ENCODE measurements at regions not wholly inside any gene's neighbourhood (a gene's known extent, or its start where the extent isn't known, plus 50 kb on each side); places are given as distances from the start of the nearest gene placed in this dataset.
A peak's percentile ranks its signal among the peaks of the same experiment; 100 is the strongest.

DNA sequence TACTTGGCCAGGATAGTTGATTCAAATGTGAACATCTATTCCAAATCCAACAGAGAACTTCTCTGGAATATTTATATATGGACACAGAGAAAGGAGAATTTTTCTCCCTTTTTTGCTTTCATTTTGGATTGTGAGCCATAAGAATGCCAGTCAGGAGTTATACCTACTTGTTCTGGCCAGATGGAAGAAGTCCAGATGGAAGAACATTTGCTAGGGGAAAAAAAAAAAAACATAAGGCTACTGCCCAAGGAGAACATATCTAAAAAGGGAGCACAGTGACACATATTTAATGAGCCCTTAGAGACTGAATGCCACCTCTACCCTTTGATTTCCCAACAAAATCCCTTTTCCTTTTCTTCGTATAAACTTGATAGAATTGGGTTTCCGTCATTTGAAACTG is 61.7 kb upstream of the PPP2R2B start:
- DNase-seq (ENCODE audit: low read depth in 3 of 3): no peak

DNA sequence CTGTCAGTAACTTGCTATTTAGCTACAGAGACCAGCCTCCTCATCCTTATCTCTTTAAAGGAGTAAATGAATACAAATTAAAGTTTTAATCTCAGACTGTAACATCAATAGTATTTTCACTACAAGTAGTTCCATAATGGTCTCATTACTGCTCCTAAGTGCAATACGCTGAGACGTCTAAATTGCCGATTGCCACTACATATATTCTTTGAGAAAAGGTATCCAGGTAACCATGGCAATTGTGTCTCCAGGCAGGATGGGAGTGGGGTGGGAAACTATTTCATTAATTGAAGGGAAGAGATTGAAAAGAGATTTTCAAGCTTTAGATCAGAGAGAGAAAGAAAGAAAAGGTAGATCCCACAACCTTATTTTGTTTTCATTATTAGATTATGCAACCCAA is 65.5 kb upstream of the PPP2R2B start:
- DNase-seq (ENCODE audit: low read depth in 3 of 3): no peak

DNA sequence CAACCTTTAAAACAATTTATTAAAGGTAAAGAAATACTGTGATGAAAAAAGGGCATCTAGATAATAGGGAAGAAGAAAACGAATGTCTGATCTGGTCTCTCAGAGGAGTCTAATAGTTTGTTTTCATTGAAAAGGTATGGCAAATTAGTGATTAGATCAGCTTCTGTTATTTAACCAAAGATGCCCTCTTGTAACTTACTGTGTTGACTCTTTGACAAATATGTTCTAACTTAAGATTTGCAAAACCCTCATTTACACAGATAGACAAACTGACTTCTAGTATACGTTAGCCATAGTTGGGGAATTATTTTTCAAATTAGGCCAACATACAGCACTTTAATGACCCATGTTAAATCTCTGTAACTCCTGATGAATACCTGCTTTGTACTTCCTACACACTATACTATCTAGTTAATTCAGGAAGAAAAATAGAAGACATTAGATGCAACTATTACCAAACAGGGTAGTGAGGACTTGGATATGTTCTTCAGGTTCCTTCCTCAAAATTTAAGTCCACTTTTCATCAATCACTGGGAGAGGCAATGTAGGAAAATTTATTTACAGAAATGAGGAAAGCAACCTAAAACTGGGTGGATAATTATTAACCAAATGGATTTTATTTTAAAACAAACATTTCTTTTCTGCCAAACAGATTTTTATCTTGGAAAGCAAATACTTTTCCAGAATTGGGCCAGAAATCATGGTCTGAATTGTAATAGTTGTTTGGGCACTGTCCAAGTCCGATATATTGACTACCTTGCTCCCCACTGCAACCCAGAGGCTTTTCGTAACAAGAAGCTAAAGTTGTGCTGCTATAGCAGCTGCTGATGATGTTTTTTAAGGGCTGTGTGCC is 66.4 kb upstream of the PPP2R2B start:
- no peak for DNase-seq (ENCODE audit: low read depth in 3 of 3)

DNA sequence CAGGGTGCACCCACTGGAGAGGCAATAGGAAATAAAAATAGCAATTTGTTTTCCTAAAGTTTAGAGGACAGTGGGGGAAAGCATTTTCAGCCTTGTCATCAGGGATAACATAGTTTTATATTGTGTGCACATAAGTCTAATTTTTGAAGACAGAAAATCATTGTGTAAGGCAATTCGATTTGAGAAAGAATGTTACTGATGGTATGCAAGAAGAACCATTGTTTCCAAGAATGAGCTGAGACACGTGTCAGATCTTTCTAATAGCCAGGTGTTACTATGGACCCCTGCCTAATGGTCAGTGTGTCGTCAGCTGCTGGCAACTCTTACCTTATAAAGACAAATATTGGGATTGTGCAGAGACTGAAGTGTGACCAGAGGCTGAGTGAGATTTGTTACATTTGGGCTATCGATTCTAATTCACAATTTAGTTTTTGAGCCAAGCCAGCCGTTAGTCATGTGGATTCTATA is 67.1 kb upstream of the PPP2R2B start:
- DNase-seq (ENCODE audit: low read depth in 3 of 3): no peak

DNA sequence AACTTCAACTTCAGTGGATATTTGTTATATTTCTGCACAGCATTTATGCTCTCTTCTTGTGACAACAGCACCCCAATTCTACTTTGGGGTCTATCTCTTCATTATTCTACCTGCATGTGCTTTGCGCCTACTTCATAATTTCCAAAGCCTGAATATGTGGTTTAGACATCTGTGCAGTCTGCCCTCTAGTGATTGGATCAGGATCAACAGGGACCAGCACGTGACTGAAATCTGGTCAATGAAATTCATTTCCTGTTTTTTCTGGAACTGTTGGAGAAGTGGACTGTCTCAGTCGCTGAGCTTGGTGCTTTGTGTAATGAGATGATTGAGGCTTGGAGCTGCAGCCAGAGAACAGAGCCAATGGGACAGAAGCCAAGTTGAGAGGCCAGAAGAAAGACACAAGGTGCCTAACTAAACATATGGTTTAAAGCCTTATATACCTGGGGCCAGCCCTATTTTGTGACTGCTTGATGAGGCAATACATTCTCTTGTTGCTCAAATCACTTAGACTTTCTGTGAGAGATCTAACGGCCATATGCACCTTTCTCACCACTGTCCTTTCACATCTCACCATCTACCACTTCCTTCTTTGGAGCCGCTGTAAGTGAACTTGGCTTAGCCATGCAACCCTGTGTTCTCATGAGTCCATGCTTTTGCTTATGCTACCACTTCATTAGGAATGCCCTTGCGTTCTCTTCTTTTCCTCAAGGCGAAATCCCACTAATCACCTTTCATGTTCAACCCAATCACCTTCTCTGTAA is 68.8 kb upstream of the PPP2R2B start:
- no peak for DNase-seq (ENCODE audit: low read depth in 3 of 3)

DNA sequence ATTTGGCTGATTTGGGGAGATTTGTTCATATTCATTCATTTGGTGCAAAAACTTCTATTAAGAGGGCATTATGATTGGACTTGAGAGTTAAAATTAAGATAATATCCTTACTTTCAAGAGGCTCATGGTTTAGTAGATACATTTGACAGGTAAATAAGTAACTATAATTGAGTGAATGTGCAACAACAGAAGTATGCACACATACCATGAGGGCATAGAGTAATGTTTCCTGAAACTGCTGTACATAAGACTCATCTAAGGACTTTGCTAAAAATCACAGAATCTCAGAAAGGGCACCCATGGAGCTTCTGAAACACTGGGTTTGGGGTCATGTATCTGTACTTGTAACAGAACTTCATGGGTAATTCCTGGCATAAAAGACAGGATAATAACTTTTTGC is 70.1 kb upstream of the PPP2R2B start:
- no peak for DNase-seq (ENCODE audit: low read depth in 3 of 3)

DNA sequence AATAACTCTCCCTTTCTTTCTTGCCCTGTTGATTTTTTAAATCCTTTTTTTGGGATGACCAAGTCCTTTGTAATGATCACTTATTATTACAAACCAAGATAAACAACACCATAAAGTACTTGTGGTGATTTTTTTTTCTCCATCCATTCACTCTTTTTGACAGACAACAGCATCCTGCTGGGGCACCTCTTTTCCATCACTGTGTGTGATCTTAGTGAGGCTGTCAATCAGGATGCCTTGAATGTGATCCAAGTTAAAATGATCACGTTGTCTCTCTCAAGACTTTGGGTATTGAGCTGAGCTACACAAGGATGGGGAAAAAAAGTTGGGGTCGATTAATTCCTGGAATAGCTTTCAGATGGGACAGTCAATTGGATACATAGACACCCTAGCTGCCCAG is 73.6 kb upstream of the PPP2R2B start:
- no peak for DNase-seq (ENCODE audit: low read depth in 3 of 3)

DNA sequence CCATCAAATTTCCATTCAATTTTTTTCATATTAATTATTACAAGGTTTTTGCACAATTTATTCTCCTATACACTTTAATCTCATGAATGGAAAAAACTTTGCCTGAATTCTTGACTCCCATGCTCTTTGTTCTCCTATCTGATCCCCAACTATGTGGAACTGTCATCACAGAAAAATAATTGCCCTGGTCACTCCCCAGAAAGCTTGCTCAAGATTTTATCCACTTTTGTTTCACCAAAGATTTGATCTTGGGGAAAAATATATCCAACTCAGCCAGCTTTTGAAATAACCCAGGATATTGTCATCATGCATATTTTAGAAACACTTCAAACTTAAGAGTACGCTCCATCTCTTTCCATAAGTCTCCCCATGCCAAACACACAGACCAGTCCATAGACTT is 77.7 kb upstream of the PPP2R2B start:
- no peak for DNase-seq (ENCODE audit: low read depth in 3 of 3)

DNA sequence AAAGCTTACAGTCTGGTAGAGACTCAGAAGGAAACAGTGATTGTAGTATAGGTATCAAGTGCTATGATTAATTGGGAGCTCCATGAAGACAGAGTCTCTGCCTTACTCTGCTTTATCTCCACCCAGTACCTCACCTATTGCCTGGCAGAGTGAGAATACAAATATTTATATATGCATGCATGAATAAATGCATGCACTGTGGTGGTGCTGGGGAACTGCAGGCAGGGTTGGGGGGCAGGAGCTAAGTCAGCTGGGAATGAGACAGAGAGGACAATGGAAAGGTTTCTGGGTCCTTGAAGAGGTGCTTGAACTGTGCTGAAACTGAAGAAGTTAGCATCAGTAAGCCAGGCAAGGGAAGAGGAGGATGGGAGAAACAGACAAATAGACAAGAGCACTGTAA is 80.8 kb upstream of the PPP2R2B start:
- no peak for DNase-seq (ENCODE audit: low read depth in 3 of 3)

DNA sequence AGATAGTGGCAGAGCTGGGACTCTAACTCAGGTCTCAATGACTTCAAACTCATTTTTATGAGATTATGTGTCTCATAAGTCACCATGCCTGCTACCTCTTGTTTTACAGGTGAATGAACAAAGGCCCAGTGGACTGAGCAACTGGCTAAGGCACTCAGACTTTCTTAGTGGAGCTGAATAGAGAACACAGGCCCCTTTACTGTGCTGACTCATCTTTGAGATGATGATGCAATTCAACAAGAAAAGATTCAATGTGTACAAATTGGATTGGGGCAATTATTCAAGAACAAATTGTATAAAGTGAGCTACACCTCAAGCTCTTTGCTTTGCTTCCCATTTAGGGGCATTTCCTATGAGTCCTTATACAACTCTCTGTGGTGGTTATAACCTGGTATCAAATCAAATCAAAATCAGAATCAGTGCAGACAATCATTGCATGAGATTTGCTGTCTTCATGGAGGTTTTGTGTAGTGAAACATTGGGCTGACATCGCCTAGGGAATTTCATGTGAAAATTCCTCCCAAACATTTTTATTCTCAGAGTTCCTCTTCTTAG is 84.3 kb upstream of the PPP2R2B start:
- no peak for DNase-seq (ENCODE audit: low read depth in 3 of 3)

DNA sequence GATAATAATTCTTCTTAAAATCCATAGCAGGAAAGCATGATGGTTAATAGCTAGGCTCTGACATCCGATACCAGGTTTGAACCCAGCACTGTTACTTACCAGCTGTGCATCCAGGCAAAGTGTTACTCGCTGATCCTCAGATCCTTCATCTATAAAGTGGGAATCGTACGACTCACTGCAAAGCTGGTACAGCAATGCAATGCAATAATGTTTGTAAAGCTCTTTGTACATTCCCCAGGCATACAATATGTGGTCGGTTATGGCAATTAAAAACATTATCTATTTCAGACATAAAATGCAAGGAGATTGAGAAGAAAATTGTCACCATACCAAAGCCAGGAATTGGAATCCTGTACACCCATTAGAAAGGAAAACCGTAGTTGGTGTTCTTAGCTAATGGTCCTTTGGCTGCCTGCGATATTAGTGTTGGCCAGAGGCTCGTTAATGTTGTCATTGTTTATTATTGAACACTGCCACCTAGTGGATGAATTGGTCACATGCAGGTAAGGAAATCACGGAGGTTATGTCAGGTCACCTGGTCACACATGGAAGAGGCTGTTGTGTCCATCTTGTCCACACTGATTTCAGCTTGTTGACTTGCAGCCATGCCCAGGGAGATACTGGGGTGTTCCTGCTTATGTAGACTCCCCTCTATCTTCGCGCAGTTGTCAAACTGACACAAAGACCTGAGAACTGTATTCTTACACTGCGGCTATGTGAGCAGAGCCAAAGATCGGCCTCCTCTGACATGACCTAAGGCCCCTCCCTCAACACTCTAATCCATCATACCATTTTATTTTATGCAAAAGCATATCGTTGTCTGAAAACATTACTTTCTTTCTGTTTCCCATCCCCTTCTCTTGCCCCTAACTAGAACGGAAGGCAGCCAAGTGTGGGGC is 87.5 kb upstream of the PPP2R2B start:
- DNase-seq (ENCODE audit: low read depth in 3 of 3): peak in 1 of 3 experiments; percentile 13

DNA sequence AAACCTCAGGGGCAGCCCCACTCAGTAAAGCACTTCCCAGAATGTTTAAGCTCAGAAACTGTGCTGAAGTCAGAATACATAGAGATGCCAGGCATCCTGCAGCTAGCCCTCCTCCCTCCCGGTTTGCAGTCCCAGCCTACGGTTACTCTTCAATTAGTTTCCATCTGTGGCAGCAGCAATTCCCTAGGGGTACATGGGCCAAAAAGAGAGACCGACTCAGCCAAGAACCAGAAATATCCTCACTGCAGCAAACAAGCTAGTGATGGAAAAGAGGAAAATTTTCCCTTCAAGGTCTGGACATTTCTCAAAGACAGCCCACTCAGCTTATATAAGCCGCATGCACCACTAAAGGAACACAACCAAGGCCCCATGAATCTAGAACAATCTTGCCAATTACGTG is 89.1 kb upstream of the PPP2R2B start:
- DNase-seq (ENCODE audit: low read depth in 3 of 3): no peak

DNA sequence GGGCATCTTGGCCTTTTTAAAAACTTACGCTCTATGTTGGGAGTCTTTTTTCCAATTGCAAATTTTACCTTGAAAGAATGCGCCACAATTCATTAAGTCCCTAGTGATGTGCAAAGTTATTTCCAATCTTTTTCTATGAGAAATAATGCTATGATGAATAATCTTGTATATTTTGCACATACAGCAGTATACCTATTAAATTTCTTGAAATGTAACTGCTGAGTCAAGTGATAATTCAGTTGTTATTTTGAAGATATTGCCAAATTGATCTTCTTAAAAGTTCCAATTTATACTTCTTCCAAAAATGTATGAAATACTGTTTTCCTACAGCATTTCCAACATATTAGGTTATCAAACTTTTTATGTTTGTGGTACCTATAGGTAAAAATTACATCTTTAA is 92.8 kb upstream of the PPP2R2B start:
- DNase-seq (ENCODE audit: low read depth in 3 of 3): no peak

DNA sequence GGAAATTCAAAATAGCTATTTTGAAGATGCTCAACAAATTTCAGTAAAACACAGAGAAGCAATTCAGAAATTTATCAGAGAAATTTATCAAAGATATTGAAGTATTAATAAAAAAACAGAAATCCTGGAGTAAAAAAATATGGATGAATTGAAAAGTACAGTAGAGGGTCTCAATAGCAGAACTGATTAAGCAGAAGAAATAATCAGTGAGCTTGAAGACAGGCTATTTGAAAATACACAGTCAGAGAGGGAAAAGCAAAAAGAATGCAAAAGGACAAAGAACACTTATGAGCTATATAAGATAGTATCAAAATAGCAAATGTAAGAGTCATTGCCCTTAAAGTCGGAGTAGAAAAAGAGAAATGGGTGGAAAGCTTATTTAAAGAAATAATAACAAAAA is 107.9 kb upstream of the PPP2R2B start:
- DNase-seq (ENCODE audit: low read depth in 3 of 3): no peak

DNA sequence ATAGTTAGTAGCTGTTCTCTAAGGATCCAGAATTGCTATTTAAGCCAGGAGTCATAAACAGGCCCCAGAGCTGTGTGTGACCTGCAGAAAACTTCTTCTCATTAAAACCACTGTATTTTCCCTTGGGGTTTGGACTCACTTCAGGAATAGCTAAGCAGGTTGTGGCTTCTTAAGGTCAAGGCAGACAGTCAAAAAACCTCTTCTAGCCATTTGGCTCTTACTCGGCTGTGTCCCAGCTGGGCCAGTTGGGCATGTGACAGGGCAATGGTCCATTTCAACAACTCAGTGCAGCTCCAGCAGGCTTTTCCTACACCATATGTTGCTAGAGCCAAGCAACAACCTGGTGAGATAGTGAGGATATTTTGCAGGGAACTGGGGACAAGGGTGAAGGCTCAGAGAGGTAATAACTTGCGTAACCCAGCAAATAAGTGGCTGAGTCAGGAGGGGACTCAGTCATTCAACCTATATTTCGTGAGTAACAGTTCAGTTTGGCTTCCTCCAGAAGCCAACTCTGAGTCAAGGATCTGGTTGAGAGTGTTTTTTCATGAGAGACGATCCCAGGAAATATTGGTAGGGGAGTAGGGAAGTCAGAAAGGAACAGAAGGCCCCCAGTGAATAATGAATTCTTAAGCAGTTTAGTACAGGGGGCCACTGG is 115.4 kb upstream of the PPP2R2B start:
- DNase-seq (ENCODE audit: low read depth in 3 of 3): no peak

DNA sequence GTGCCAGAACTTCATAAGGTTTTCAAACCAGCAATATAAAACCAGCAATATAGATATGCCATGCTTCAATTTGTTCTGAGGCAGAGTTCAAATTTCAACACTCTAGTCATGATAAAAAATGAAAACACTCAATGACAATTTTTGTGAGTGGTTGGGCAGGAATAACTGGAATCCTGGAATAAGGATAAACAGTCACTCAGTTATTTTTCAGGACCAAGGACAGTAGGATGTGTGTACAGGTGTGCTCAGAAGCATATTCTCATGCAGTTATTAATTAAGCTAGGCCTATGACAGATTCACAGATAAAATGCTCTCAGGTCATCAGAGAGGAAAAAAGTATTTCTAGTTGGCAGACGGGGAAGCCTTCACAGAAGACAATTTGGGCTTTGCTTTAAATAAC is 117.3 kb upstream of the PPP2R2B start:
- DNase-seq (ENCODE audit: low read depth in 3 of 3): no peak

DNA sequence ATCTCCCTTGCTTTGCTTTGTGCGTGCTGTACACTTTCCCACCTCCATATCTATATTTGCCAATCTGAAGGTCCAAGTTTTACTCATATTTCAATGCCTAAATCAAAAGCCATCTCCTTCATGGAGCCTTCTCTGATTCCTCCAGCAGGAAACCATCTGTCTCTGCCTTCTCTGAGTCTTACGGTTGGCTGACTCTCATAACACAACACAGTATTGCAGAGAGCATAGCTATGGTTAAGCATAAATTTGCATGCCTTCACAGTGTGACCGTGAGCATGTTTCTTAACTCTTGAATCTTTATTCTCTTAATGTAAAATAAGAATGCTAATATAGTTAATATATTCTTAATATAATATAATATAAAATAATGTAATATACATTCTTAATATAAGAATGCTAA is 136.8 kb upstream of the PPP2R2B start:
- DNase-seq (ENCODE audit: low read depth in 3 of 3): no peak

DNA sequence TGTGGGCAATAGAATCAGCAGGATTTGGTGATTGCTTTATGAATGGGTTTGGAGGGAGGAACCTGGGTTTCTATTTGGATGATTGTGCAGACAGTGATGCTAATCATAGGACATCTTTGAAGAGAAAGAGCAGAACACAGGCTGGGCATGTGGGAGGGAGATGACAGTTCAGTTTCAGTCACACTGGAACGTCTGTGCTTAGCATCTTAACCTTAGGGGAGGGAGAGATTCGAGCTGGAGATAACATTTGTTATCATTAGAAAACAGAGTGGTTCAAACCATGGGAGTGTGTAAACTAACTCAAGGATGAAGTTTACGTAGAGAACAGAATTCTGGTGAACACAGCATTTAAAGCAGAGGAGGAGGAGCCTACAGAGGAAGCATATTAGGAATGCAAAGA is 138.6 kb upstream of the PPP2R2B start:
- DNase-seq (ENCODE audit: low read depth in 3 of 3): no peak

DNA sequence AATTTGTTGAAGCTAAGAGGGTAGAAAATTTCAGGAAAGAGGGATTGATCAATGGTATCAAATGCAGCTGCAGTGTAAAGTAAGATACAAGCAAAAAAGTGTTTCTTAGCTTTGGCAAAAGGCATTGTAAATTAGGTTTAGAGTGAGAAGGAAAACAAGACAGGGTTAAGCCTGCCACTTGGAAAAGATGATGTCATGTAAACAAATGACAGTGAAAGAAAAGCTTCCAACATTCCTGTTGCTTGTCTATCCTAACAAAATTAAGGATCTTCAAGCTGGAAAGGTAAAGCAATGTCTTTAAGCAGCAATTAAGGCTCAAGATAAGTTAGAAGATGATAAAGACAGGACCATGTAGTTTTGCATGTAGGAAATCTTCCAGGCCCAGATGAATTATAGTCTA is 139.1 kb upstream of the PPP2R2B start:
- no peak for DNase-seq (ENCODE audit: low read depth in 3 of 3)

DNA sequence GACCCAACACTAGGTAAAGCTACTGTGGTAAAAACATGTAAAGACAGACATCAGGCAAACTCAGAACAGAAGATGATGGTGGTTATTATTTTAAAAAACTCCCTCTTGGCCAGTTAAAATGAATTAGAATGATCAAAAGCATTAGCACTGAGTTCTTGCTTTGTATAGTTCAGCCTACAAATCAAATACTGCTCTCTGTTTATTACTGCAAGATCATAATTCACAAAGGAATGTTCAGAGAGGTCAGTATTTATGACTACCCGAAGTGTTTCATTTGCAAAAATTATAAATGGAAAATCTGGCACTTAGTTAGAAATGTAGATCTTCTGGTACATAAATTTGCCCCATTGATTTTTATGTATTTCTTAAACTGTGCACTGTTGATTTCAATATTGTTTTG is 140.3 kb upstream of the PPP2R2B start:
- no peak for DNase-seq (ENCODE audit: low read depth in 3 of 3)

DNA sequence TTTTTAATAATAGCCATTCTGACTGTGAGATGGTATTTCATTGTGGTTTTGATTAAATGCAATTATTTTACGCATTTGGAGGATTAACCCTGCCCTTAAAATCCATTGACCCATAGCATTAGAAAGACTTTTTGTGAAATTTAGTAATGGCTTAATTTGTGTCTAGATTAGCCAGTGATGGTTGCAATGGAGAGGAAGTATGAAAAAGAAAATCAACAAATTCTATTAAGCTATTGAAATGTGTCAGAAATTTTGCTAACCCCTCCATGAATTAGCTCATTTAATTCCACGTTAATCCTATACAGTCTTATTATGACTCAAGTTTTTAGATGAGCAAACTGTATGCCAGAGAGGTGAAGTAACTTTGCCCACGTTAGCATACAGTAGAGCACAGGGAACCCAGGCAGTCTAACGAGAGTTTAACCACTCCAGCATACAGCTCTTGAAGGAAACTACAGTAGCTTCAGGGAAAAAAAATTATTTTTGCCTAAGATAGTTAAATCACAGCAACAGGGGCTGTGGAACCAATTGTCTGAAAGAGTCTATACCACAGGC is 158.2 kb upstream of the PPP2R2B start:
- DNase-seq (ENCODE audit: low read depth in 3 of 3): no peak
